ENCODE measurements at regions not wholly inside any gene's neighbourhood (a gene's known extent, or its start where the extent isn't known, plus 50 kb on each side); places are given as distances from the start of the nearest gene placed in this dataset.

- intact Hi-C loops (cut with micrococcal nuclease; ENCODE audit: unreplicated experiment), result no loop called here
- POLR2A ChIA-PET, result no interaction called here
Measured at GRCh38 chr10:106520698-106521097, 643.8 kb downstream of the SORCS1 start.

GRCh38 chr10:106519376-106520030 is 645.0 kb downstream of the SORCS1 start:
- no peak overlapping the region for H3K27ac ChIP-seq (ENCODE audit: low read length)
- no peak for TF ChIP-seq POLR2AphosphoS5 (IDR thresholded peaks at IDR 0.05; ENCODE audit: low read depth, low read length)
- no peak for TF ChIP-seq TCF7L2 (IDR thresholded peaks at IDR 0.05; ENCODE audit: low read depth, low read length)
- TF ChIP-seq, protein P1, sequence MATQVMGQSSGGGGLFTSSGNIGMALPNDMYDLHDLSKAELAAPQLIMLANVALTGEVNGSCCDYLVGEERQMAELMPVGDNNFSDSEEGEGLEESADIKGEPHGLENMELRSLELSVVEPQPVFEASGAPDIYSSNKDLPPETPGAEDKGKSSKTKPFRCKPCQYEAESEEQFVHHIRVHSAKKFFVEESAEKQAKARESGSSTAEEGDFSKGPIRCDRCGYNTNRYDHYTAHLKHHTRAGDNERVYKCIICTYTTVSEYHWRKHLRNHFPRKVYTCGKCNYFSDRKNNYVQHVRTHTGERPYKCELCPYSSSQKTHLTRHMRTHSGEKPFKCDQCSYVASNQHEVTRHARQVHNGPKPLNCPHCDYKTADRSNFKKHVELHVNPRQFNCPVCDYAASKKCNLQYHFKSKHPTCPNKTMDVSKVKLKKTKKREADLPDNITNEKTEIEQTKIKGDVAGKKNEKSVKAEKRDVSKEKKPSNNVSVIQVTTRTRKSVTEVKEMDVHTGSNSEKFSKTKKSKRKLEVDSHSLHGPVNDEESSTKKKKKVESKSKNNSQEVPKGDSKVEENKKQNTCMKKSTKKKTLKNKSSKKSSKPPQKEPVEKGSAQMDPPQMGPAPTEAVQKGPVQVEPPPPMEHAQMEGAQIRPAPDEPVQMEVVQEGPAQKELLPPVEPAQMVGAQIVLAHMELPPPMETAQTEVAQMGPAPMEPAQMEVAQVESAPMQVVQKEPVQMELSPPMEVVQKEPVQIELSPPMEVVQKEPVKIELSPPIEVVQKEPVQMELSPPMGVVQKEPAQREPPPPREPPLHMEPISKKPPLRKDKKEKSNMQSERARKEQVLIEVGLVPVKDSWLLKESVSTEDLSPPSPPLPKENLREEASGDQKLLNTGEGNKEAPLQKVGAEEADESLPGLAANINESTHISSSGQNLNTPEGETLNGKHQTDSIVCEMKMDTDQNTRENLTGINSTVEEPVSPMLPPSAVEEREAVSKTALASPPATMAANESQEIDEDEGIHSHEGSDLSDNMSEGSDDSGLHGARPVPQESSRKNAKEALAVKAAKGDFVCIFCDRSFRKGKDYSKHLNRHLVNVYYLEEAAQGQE (IDR thresholded peaks at IDR 0.05; ENCODE audit: insufficient read depth in 1 of 2, low read depth in 2 of 2, low read length in 1 of 2), result no peak
- TF ChIP-seq CTCF (IDR thresholded peaks at IDR 0.05), result no peak
- TF ChIP-seq SIN3A (IDR thresholded peaks at IDR 0.05; ENCODE audit: borderline replicate concordance, insufficient read depth, low read depth, low read length), result no peak

More at GRCh38 chr10:106520698-106521097, 643.8 kb downstream of the SORCS1 start:
- no TSS peak for BruUV-seq (replicated peaks)
- DNase-seq (ENCODE audit: low read depth, low spot score) (no peak), ATAC-seq (no peak)
- H3K4me3 ChIP-seq (ENCODE audit: low read depth in 2 of 2, low read length in 2 of 2), result no peak overlapping the region
- H3K27me3 ChIP-seq (ENCODE audit: control insufficient read depth, insufficient read depth, low read length), result no peaks in the 10 kb centered on the region
- no peaks in the 10 kb centered on the region for H3K9me3 ChIP-seq (ENCODE audit: control insufficient read depth, insufficient read depth, low read depth, low read length)
- in situ Hi-C loops (cut with HindIII; ENCODE audit: low pct_unique_long_range_greater_than_20kb, low sequenced_read_pairs), result no loop called here
- H3K27ac ChIP-seq (ENCODE audit: low read length), result no peak overlapping the region
- H3K4me1 ChIP-seq (ENCODE audit: control insufficient read depth, insufficient read depth, low read length), result no peaks in the 10 kb centered on the region
- CTCF ChIA-PET, result no interaction called here
- no peaks in the 10 kb centered on the region for H3K36me3 ChIP-seq (ENCODE audit: control insufficient read depth, insufficient read depth, low read length)
- TF ChIP-seq POLR2AphosphoS5 (IDR thresholded peaks at IDR 0.05; ENCODE audit: low read depth, low read length) (no peak), SIN3A (IDR thresholded peaks at IDR 0.05; ENCODE audit: borderline replicate concordance, insufficient read depth, low read depth, low read length) (no peak), CTCF (IDR thresholded peaks at IDR 0.05) (no peak), TCF7L2 (IDR thresholded peaks at IDR 0.05; ENCODE audit: low read depth, low read length) (no peak)
- TF ChIP-seq, protein P1 (IDR thresholded peaks at IDR 0.05; ENCODE audit: insufficient read depth in 1 of 2, low read depth in 2 of 2, low read length in 1 of 2), result no peak

More at GRCh38 chr10:106519376-106520030, 645.0 kb downstream of the SORCS1 start:
- no peaks in the 10 kb centered on the region for H3K36me3 ChIP-seq (ENCODE audit: control insufficient read depth, insufficient read depth, low read length)
- ChIA-PET CTCF (no interaction called here), POLR2A (no interaction called here)
- no peaks in the 10 kb centered on the region for H3K4me1 ChIP-seq (ENCODE audit: control insufficient read depth, insufficient read depth, low read length)
- intact Hi-C loops (cut with micrococcal nuclease; ENCODE audit: unreplicated experiment) (no loop called here), in situ Hi-C loops (cut with HindIII; ENCODE audit: low pct_unique_long_range_greater_than_20kb, low sequenced_read_pairs) (no loop called here)
- DNase-seq (ENCODE audit: low read depth, low spot score) (no peak), ATAC-seq (no peak)
- no peaks in the 10 kb centered on the region for H3K9me3 ChIP-seq (ENCODE audit: control insufficient read depth, insufficient read depth, low read depth, low read length)
- BruUV-seq (replicated peaks), result no TSS peak
- no peak overlapping the region for H3K4me3 ChIP-seq (ENCODE audit: low read depth in 2 of 2, low read length in 2 of 2)
- H3K27me3 ChIP-seq (ENCODE audit: control insufficient read depth, insufficient read depth, low read length), result no peaks in the 10 kb centered on the region

Measured in Panc1 (cell line).